GM19452 (cell line): ENCODE measurements at regions not wholly inside any gene's neighbourhood (a gene's known extent, or its start where the extent isn't known, plus 50 kb on each side); places are given as distances from the start of the nearest gene placed in this dataset.
"Not testable (repeated sequence)": the region's sequence is repeated elsewhere in the genome, so short reads cannot be mapped to it uniquely, and the experiment has no call there.

Experiments
- ATAC-seq: cut with Tn5 transposase; IDR thresholded peaks from one replicate; pipeline ENCODE4 v1.9.1; 2021; ENCODE audit not compliant: unreplicated experiment

DNA sequence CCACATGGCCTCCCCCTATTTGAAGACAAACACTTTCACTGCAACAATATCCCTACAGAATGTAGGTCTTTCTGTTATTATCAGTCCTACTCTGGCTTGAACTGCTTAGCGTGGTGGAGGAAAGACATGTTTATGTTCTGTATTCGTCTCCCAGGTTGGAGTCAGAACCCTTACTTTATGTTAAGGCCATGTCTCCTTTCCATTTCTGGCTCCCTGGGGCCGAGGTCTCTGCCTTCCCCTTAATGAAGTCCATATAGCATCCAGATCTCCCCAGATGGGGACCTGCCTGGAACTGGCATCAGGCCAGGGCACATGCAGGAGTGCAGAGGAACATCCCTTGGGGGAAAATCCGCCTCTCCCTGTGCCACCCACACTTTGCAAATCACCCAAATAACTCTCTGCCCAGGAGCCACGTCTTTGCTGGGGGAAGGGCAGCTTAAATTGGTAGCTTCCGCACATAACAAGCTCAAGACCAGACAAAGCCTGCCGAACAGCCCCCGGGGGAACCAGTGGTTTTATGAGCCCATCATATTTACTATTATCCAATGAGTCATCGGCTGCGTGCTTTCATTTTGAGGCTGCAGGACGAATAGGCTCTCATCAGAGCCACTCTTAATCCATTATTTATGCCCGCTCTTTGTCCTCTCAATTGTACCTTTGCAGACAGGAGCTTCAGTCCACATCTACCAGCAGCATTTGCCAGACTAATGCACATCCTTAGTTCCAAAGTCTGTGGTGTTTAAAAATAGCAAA lies 237.0 kb downstream of the UACA start:
- ATAC-seq: no peak

DNA sequence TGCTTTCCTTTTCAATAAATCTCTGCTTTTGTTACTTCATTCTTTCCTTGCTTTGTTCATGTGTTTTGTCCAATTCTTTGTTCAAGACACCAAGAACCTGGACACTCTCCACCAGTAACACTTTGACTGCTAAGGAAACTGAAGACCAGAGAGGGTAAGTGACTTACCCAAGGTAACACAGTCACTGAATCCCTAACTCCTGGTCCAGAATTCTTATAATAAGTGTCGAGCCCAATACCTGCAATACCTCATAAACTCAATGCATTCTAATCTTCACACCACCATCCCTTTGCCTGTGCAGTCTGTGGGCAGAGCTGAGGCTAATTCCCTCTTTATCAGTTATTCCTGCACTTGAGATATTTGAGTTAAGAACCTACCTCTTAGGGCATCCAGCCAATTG lies 237.8 kb downstream of the UACA start:
- ATAC-seq: no peak

DNA sequence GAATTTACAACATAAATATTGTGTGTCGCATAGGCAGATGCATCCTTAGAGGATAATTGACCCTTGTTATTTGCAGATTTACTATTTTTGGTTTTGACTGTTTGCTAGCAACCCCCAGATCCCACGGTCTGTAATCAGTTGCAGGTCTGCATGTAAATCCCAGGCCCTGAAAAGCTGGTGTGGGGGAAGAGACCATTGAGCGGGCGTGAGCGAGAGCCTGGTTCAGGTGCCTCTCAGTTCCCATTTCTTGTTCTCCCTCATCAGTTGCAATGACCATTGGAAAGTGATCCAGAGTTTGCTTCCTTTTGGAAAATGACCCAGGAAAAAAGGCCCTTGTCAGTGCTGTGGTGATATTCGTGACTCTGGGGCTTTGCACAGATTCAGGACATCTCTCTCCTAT lies 238.9 kb downstream of the UACA start:
- no peak for ATAC-seq

DNA sequence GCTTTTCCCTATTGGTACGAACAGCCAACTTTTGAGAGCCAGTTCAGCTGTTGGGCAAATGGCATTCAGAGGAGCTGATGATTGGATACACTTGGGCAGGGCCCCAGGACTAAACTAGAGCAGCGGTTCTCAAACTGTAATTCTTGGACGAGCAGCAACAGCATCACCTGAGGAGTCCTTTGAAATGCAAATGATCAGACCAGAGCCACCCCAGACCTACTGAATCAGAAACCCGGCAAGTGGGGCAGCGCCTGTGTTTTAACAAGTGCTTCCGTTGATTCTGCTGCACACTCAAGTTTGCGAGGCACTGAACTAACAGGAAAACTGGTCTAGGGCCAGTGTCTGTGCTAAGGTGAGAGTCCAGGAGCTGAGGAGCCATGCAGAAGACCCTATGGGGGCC lies 239.7 kb downstream of the UACA start:
- ATAC-seq: no peak

DNA sequence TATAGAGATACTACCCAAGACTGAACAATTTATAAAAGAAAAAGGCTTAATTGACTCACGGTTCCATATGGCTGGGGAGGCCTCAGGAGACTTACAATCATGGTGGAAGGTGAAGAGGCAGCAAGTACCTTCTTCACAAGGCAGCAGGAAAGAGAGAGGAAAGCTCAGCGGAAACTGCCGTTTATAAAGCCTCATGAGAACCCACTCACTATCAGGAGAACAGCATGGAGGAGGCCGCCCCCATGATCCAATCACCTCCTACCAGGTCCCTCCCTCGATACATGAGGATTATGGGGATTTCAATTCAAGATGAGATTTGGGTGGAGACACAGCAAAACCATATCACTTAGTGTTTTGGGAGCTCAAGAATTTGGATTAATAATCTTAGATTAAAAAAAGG lies 240.2 kb downstream of the UACA start:
- ATAC-seq: no peak

DNA sequence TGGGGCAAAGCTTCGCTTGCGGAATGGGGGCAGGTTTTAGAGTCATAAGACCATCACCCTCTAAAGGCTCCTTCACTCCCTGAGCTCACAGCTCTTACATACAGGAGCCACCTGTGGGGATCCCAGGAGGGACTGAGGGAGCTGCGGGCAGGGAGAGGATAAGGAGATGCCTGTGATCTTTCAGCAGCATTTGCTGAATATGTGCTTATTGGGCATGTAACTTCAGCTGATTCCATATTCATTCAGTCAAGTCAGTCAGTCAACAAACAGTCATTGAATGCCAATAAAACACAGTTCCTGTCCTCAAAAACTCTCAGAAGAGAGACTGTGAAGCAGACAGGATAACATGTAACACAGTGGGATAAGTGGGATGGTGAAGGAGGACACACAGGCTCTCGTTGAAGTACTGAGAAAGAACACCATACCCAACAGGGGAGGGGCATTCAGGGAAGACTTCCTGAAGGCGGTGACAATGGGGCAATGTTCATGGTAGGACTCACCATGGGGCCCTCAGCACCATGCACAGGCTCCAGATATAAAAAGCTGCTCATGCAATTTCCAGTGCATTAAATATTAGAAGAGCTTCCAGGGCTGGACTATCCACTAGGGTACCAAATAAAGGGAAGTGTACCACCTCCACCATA lies 240.9 kb downstream of the UACA start:
- no peak for ATAC-seq

DNA sequence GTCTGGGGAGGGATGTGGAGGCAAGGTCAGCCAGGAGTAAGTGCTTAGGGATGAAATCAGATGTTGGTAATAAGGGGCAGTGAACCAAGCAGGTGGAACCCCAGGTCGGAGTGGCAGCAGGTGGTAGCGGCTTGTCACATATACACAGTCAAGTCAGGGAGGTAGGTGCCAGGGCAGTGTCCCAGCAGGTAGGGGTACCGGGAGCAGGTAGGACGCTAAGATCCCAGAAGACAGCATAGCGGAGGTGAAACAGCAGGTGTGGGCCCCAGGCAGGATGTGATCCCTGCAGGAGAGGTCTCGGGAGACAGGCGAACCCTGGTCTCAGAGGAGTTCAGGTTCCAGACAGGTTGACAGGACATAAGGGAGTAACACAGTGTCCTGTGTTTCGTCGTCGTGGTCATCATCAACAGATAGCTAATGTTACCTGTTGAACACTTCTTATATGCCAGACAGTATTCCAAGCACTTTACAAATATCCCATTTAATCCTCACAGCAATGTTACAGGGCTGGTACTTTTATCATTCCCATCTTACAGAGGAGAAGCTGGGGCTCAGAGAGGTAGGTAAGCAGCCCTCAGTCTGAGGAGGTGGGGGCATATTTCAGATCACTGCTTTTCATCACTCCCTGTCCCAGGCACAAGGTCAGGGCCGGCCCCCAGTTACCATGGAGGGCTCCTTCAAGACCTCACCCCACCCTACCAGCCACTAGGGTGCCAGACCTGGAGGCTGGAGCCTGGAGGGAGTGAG lies 241.6 kb downstream of the UACA start:
- ATAC-seq: no peak

DNA sequence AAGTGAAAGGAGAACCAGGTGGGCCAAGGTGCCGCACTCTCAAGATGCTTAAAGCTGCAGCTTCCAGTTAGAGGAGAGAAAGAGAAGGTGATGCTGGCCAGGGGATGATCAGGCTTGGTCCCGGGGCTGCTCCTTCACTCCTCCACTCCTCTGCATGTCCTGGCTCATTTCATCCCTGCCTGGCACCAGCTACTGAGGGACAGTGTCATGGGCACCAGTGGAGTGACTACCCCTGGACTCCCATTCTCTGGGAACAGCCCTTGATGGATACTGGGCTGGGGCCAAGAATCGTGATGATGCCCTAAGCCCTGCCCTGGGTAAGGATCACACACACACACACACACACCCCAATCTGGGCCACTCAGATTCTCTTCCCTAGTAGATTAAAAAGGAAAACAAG lies 243.7 kb downstream of the UACA start:
- no peak for ATAC-seq

DNA sequence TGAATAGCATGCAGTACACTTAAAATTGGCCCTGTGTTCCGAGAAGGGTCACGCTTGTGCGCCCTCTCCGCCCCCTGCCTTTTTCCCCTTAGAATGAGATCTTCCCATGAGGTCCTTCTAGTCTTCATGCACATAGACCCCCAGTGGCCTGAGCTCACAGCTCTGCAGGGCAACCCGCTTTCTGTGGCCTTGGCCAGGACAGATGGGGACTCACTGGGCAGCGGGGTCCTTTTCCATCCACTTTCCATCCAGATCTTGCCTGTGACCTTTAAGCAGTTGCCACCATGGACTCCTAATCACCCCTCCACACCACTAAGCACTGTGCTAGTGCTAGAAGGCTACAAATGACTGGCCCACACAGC lies 244.4 kb downstream of the UACA start:
- ATAC-seq: no peak

DNA sequence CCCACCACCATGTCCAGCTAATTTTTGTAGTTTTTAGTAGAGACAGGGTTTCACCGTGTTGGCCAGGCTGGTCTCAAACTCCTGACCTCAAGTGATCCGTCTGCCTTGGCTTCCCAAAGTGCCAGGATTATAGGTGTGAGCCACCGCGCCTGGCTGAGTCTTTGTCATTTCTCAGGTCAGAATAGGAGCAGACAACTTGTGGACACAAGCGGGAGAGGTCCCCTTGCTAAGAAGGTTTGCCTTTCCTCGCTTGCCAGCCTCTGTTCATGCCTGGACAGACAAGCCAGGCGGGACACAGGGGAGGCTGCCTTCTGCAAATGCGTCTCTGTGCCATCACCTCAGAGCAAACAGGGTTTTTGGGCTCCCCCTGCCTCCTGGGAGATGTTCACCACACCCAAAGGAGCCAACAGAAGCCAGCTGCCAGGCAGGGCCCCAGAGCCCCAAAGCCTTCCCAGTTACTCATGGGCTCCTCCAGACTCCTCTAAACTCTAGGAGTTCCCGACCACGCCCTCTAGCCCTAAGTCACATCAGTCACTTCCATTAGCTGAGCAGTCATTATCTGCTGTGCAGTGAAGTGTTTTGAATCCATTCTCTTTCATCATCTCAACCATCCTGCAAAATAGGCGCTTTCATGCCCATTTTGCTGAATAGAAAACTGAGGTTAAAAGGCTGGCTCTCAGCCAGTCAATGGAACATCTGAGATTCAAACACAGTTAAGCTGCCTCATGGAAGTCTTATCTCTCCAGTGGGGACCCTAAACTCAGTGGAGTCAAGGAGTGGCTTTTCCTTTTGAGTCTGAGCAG lies 245.0 kb downstream of the UACA start:
- no peak for ATAC-seq

DNA sequence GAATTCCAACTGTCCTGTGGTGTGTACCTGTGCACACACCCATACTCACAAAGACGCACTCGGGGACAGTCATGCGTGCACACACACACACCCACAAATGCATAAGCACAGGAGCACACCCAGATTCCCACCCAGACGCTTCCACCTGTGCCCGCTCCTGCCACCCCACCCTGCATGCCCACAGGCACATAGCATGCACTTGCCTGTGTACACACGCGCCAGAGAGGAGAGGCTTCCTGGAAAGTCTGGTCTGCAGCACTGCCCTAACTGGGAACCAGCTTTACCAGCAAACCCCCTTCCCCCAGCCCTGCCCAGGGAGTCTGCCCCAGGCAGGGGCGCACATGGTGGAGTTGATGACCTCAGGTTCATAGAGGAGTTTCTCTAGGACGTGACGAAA lies 246.2 kb downstream of the UACA start:
- ATAC-seq: no peak

DNA sequence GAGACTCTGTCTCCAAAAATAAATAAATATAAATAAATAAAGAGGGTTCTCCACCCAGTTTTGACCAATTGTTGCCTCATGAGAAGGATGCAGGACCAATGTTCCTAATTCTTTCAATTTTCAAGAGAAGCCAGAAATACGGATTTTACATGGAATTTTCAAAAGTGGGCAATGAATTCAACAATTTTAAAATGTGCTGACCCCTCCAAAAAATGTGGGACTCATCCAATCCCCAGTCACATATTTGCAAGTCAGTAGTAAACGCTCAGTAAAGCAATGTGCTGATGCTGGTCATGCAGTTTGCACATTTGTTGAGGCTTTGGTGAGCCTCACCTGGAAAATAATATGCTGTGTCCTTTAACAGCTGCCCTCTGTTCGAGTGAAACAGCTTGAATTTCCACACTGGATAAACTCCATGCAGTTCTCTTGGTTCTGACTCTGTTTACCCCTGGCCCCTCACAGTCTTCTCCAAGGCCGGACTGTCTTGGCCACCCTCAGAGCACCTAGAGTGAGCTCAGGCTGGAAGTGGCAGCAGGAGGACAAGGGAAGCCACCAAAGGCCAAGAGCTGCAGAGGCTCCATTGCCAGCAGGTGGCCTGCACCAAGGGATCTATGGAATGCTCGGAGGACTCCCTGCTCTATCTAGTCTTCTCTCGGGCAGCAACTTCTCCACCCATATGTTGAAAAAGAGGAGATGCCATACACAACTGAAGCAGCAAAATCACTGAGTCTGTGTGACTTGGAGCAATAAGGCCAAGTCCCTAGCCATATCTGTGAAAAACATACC lies 246.8 kb downstream of the UACA start:
- no peak for ATAC-seq

DNA sequence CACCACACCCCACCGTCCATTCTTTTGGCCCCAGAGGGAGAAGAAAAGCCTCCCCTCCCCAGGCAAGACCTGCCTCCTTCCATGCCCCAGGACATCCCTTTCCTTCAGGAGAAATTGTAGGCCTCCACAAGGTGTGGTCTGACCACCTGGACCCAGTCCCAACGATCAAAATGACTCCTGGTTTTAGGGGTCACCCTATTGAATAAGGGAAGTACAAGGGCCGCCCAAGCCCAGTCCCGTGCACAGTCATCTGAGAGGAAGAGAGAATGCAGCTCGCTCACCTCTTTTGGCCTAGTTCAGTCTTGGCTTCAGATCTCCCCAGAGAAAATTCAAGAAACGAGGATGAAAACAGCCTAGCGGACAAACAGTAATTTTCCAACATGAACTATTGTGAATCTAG lies 249.1 kb downstream of the UACA start:
- no peak for ATAC-seq

DNA sequence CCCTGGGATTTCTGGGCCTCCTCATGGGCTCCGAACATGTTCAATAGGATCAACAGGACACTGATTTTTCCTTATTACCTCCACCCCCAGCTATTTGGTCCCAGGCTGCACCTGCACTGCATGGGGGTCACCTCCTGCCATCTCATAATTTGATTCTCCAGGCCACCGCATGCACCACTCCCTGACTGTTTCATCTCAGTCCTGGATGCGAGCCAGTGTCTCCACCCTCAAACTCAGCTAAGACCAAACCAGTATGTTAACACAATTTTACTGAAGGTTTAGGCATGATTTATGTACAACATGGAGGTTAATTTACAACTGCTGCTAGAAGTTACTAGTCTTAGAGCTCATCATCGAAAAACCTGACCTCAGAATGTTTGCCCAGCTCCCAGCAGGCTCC lies 249.5 kb downstream of the UACA start:
- ATAC-seq: no peak

DNA sequence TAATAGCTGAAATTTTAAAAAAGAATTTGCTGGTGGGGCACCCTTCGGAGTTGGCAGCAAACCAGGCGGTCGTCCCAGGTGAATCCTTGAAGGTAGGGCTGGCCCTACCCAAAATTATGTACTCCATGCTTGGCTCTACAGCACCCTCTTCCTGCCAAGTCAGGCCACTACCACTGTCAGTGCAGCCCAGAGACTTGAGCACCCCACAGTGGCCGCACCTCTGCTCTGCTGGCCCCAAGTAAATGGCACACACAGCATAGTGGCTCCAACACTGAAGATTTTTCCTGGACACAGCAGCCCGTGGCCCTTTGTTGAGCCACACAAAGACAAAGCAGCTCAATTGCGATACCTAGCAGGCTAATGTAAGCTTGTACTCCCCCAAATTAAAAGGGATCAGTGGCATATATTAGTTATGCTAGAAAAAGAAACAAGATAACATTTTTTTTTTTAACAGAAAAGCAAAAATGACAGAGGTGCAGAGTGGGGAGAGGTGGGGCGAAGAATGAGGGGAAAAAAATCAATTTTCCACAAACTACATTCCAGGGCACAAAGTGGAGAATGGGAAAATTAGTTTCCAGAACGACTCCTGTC lies 250.5 kb downstream of the UACA start:
- ATAC-seq: no peak

DNA sequence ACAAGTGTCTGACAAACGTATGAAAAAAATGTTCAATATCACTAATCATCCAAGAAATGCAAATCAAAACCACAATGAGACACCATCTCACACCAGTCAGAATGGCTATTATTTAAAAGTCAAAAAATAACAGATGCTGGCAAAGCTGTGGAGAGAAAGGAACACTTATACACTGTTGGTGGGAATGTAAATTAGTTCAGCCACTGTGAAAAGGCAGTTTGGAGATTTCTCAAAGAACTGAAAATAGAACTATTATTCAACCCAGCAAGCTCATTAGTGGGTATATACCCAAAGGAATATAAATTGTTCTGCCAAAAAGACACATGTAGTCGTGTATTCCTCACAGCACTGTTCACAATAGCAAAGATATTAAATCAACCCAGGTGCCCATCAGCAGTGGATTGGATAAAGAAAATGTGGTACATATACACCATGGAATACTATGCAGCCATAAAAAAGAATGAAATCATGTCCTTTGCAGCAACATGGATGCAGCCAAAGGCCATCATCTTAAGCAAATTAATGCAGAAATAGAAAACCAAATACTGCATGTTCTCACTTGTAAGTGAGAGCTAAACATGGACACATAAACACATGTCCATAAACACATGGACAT lies 251.3 kb downstream of the UACA start:
- not testable (repeated sequence) for ATAC-seq

DNA sequence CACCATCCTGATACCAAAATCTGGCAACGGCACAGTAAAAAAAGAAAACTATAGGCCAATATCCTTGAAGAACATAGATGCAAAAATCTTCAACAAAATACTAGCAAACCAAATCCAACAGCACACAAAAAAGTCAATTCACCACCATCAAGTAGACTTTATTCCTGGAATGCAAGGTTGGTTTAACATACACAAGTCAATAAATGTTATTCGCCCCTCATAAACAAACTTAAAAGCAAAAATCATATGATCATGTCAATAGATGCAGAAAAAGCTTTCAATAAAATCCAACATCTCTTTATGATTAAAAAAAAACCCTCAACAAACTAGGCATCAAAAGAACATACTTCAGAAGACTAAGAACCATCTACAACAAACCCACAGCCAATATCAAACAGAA lies 252.9 kb downstream of the UACA start:
- no peak for ATAC-seq

DNA sequence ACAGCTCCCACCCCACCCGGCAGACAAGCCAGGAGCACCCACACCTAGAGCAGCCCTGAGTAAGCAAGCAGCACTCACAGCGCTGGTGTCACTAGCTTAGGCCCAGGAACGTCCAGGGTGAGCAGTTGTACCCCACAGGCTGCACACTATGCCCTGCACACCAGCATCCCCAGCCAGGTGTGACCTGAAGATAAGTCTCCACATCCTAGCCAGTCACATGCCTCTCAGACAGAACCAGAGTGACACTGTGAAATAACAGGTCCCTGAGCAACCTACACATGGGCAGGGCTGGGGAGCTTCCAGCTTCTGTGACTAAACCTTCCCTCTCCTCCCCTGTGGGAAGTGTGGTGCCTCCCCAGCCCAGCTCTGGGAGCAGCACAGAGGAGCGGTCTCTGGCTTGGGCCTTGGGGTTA lies 253.6 kb downstream of the UACA start:
- ATAC-seq: no peak

DNA sequence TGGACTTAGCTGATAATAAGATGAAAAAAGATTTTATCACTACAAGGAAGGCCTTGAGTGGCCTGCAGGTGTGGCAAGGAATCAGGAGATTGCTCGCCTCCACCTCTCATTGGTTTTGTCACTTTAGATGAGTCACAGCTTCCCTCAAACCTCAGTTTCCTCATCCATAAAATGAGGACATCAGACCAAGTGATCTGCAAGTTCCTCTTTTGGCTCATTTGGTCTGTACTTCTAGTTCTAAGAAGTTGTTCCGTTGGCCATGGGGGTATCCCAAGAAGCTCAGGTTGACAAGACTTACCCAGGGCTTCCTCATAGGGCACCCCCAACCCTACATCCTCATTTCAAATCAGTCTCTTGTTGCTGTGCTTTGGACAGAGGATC lies 254.1 kb downstream of the UACA start:
- ATAC-seq: no peak
